ENCODE measurements at regions not wholly inside any gene's neighbourhood (a gene's known extent, or its start where the extent isn't known, plus 50 kb on each side); places are given as distances from the start of the nearest gene placed in this dataset.

DNA sequence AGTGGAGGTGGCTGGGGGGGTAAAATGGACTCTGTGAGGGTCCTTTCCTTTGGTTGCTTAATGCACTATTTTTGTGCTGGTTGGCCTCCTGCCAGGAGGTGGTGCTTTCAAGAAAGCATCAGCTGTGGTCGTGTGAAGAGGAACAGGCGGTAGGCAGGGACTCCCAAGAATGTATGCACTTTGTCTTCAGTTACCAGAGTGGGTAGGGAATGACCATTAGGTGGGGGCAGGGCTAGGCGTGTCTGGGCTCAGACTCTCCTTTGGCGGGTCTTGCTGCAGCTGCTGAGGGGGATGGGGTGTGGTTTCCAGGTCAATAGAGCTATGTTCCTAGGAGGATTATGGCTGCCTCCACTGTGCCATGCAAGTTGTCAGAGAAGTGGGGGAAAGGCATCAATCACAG is 509.0 kb downstream of the PCDH19 start:
- TF ChIP-seq EZH2 (IDR thresholded peaks at IDR 0.05) (no peak), POLR2AphosphoS5 (IDR thresholded peaks at IDR 0.05; ENCODE audit: borderline replicate concordance, low read depth, low read length) (no peak), FOXP2 (optimal IDR thresholded peaks at IDR 0.05; ENCODE audit: control extremely low read depth, extremely low read length, insufficient read depth) (no peak)
